HCT116 (cell line): ENCODE measurements at regions not wholly inside any gene's neighbourhood (a gene's known extent, or its start where the extent isn't known, plus 50 kb on each side); places are given as distances from the start of the nearest gene placed in this dataset.

Experiments
- ATAC-seq: fragments of 200-7000 bp; cut with Tn5 transposase; 2 replicates; pipeline ENCODE4 v1.9.1; 2020; ENCODE audit warnings: mild to moderate bottlenecking, moderate library complexity
- BruUV-seq: library from RNA; stranded (reverse); fragments of 400-500 nt; replicated peaks from 2 replicates; lab custom pipeline; 2021; lab: Mats Ljungman, UMichigan
- CTCF ChIA-PET: fragments of 300-600 bp; sonication (Branson Sonifier 250); formaldehyde crosslinking; loops from one replicate; lab custom pipeline; 2021; ENCODE audit warnings: antibody characterized with exemption; lab: Charles Lee
- POLR2A ChIA-PET: fragments of 300-600, 350-600 bp; sonication (Branson Sonifier 250); formaldehyde crosslinking; loops from one replicate; lab custom pipeline; 2021; ENCODE audit warnings: antibody characterized with exemption; lab: Charles Lee
- RAD21 ChIA-PET, 2 experiments: fragments of 300-600 bp; sonication (Branson Sonifier 250); formaldehyde crosslinking; loops; one replicate each; lab custom pipeline; 2023; ENCODE audit warnings: low total read pairs in 2 of 2; ENCODE audit not compliant: uncharacterized antibody in 2 of 2, unreplicated experiment in 2 of 2, low non-redundant PET in 1 of 2; lab: Charles Lee
- DNase-seq: peaks from one replicate; pipeline ENCODE4 v3.0.0-alpha.2; 2010; ENCODE audit warnings: low read depth, low spot score
- H2AFZ ChIP-seq: fragments of 200-600 bp; shearing (Covaris generic), sonication (generic); 2 replicates; pipeline ENCODE4 v1.6.1; 2017; ENCODE audit warnings: low read depth, mixed run types, mixed read lengths, antibody characterized with exemption, low read length; ENCODE audit not compliant: poor library complexity, severe bottlenecking
- H3K27ac ChIP-seq: 2 replicates; pipeline ENCODE4 v1.5.1; 2012; ENCODE audit warnings: low read depth, low read length
- H3K27me3 ChIP-seq: fragments of 200-600 bp; sonication (generic); 2 replicates; pipeline ENCODE4 v1.6.1; 2016; ENCODE audit warnings: mixed run types, low read length, mixed read lengths; ENCODE audit not compliant: insufficient read depth
- H3K36me3 ChIP-seq, 2 experiments: fragments of 200-500 bp in 1 of 2; fragments of 200-600 bp in 1 of 2; sonication (Bioruptor generic) in 1 of 2; sonication (generic) in 1 of 2; 2 replicates each; pipeline versions ENCODE4 v1.5.1 to v1.6.1; 2014 to 2016; ENCODE audit warnings: low read length in 2 of 2, inconsistent platforms in 1 of 2, mixed read lengths in 1 of 2, mixed run types in 1 of 2; ENCODE audit not compliant: insufficient read depth in 2 of 2, control insufficient read depth in 1 of 2
- H3K4me1 ChIP-seq, 2 experiments: fragments of 200-600 bp in 1 of 2; sonication (generic) in 1 of 2; 2 replicates each; pipeline versions ENCODE4 v1.5.1 to v1.6.1; 2012 to 2017; ENCODE audit warnings: low read length in 2 of 2, inconsistent platforms in 1 of 2, mild to moderate bottlenecking in 1 of 2, mixed read lengths in 1 of 2, mixed run types in 1 of 2, moderate library complexity in 1 of 2; ENCODE audit not compliant: insufficient read depth in 2 of 2, control insufficient read depth in 1 of 2
- H3K4me2 ChIP-seq: fragments of 200-600 bp; sonication (generic); 2 replicates; pipeline ENCODE4 v1.6.1; 2017; ENCODE audit warnings: mixed run types, low read length, mixed read lengths
- H3K4me3 ChIP-seq, 2 experiments: fragments of 200-600 bp in 1 of 2; sonication (generic) in 1 of 2; replicated peaks in 1 of 2; 2 replicates each; pipeline ENCODE4 v1.5.1; 2011 to 2016; ENCODE audit warnings: low read length in 2 of 2, control low read depth in 1 of 2, low read depth in 1 of 2, mild to moderate bottlenecking in 1 of 2, mixed read lengths in 1 of 2, mixed run types in 1 of 2
- H3K79me2 ChIP-seq: fragments of 200-600 bp; sonication (generic); 2 replicates; pipeline ENCODE4 v1.6.1; 2017; ENCODE audit warnings: mild to moderate bottlenecking, mixed run types, low read length, moderate library complexity, mixed read lengths; ENCODE audit not compliant: insufficient read depth
- H3K9ac ChIP-seq: fragments of 200-600 bp; sonication (generic); 2 replicates; pipeline ENCODE4 v1.6.1; 2016; ENCODE audit warnings: low read length, mixed read lengths
- H3K9me2 ChIP-seq: fragments of 200-600 bp; sonication (generic), shearing (Covaris generic); 2 replicates; pipeline ENCODE4 v1.6.1; 2017; ENCODE audit warnings: mixed run types, mild to moderate bottlenecking, moderate library complexity; ENCODE audit not compliant: insufficient read depth
- H3K9me3 ChIP-seq, 2 experiments: fragments of 200-500 bp in 1 of 2; fragments of 200-600 bp in 1 of 2; sonication (Bioruptor generic) in 1 of 2; sonication (generic) in 1 of 2; 2 replicates each; pipeline ENCODE4 v1.6.1; 2014 to 2017; ENCODE audit warnings: low read length in 2 of 2, mixed read lengths in 2 of 2, inconsistent platforms in 1 of 2, low read depth in 1 of 2, mild to moderate bottlenecking in 1 of 2, mixed run types in 1 of 2, moderate library complexity in 1 of 2; ENCODE audit not compliant: control insufficient read depth in 1 of 2, insufficient read depth in 1 of 2
- H4K20me1 ChIP-seq: fragments of 200-600 bp; sonication (generic), shearing (Covaris generic); 2 replicates; pipeline ENCODE4 v1.6.1; 2017; ENCODE audit warnings: mixed run types, mild to moderate bottlenecking, moderate library complexity; ENCODE audit not compliant: insufficient read depth
- CBX3 ChIP-seq: IDR thresholded peaks from 2 replicates; pipeline ENCODE4 v1.6.1; 2012; ENCODE audit warnings: low read depth
- EGR1 ChIP-seq: IDR thresholded peaks from 2 replicates; pipeline ENCODE4 v1.6.1; 2012; ENCODE audit warnings: low read depth
- ELF1 ChIP-seq: IDR thresholded peaks from 2 replicates; pipeline ENCODE4 v1.6.1; 2012; ENCODE audit warnings: low read depth, borderline replicate concordance
- EZH2 ChIP-seq: fragments of 200-600 bp; sonication (generic); IDR thresholded peaks from 2 replicates; pipeline ENCODE4 v1.6.1; 2017; ENCODE audit warnings: antibody characterized with exemption, mixed run types
- FOSL1 ChIP-seq: IDR thresholded peaks from 2 replicates; pipeline ENCODE4 v1.6.1; 2012; ENCODE audit warnings: low read depth
- JUND ChIP-seq: IDR thresholded peaks from 2 replicates; pipeline ENCODE4 v1.6.1; 2012
- POLR2AphosphoS5 ChIP-seq: IDR thresholded peaks from 2 replicates; pipeline ENCODE4 v1.6.1; 2011; ENCODE audit warnings: mild to moderate bottlenecking, low read depth, low read length, moderate library complexity
- REST ChIP-seq: IDR thresholded peaks from 2 replicates; pipeline ENCODE4 v1.6.1; 2012; ENCODE audit warnings: low read depth
- SIN3A ChIP-seq: IDR thresholded peaks from 2 replicates; pipeline ENCODE4 v1.6.1; 2012; ENCODE audit warnings: low read depth
- SRF ChIP-seq: IDR thresholded peaks from 2 replicates; pipeline ENCODE4 v1.6.1; 2012; ENCODE audit warnings: low read depth
- TCF7L2 ChIP-seq: IDR thresholded peaks from 2 replicates; pipeline ENCODE4 v1.7.0; 2011; ENCODE audit warnings: borderline replicate concordance, inconsistent platforms; ENCODE audit not compliant: insufficient read depth, insufficient read length; ENCODE audit errors: extremely low read depth
- YY1 ChIP-seq: IDR thresholded peaks from 2 replicates; pipeline ENCODE4 v1.6.1; 2011; ENCODE audit warnings: low read length, low read depth, moderate library complexity, mild to moderate bottlenecking; ENCODE audit not compliant: insufficient replicate concordance; ENCODE audit errors: extremely low read depth
- ZBTB33 ChIP-seq: IDR thresholded peaks from 2 replicates; pipeline ENCODE4 v1.6.1; 2011; ENCODE audit warnings: mild to moderate bottlenecking, low read length, moderate library complexity; ENCODE audit not compliant: insufficient replicate concordance; ENCODE audit errors: extremely low read depth
- ZFX ChIP-seq: fragments of 450-650 bp; IDR thresholded peaks from 2 replicates; pipeline ENCODE4 v1.6.1; 2017
- intact Hi-C: fragments of 100-400 bp; cut with micrococcal nuclease; formaldehyde crosslinking; loops from 2 replicates; pipeline ENCODE4 v1.10.0; 2022

GRCh38 chr21:16028142-16028541 lies 298.4 kb downstream of the USP25 start:
- H3K9me3 ChIP-seq: peaks cover 0 to 4% of the 10 kb centered on the region in 2 experiments; a peak in 1 of 4 replicates
- H3K9ac ChIP-seq: no peak overlapping the region
- no peak overlapping the region for H3K4me3 ChIP-seq
- no peaks in the 10 kb centered on the region for H3K36me3 ChIP-seq
- BruUV-seq: no TSS peak
- intact Hi-C loops: no loop called here
- no peaks in the 10 kb centered on the region for H3K27me3 ChIP-seq
- POLR2A ChIA-PET: no interaction called here
- CTCF ChIA-PET: no interaction called here
- H3K27ac ChIP-seq: no peak overlapping the region
- H2AFZ ChIP-seq: no peak overlapping the region
- DNase-seq (no peak), ATAC-seq (no peak)
- no peaks in the 10 kb centered on the region for H3K9me2 ChIP-seq
- H3K4me1 ChIP-seq: no peaks in the 10 kb centered on the region
- H3K4me2 ChIP-seq: no peak overlapping the region
- TF ChIP-seq ZBTB33 (no peak), POLR2AphosphoS5 (no peak), SRF (no peak), EZH2 (no peak), EGR1 (no peak), TCF7L2 (no peak), REST (no peak), CBX3 (no peak), YY1 (no peak), JUND (no peak), ELF1 (no peak), SIN3A (no peak), ZFX (no peak), FOSL1 (no peak)
- RAD21 ChIA-PET: no interaction called here
- H4K20me1 ChIP-seq: no peaks in the 10 kb centered on the region
- H3K79me2 ChIP-seq: no peaks in the 10 kb centered on the region
